Gastroesophageal sphincter (tissue), 4 donors: ENCODE measurements at regions not wholly inside any gene's neighbourhood (a gene's known extent, or its start where the extent isn't known, plus 50 kb on each side); places are given as distances from the start of the nearest gene placed in this dataset.

Experiments
- ATAC-seq: fragments of 150-250 bp; one replicate; pipeline ENCODE4 v1.9.1; 2016; ENCODE audit warnings: mild to moderate bottlenecking, moderate library complexity
- H3K27ac ChIP-seq, 4 donors: fragments of 200-600 bp; sonication (generic) in 3 of 4; 1 replicate in 3 of 4; 2 replicates in 1 of 4; pipeline ENCODE4 v1.5.1; 2016 to 2019
- H3K27me3 ChIP-seq: fragments of 200-600 bp; sonication (generic); one replicate; pipeline ENCODE4 v1.5.1; 2019
- H3K36me3 ChIP-seq, 2 donors: fragments of 200-600 bp; sonication (generic); one replicate each; pipeline ENCODE4 v1.5.1; 2019; ENCODE audit warnings: control low read depth in 1 of 2
- H3K4me1 ChIP-seq, 3 donors: fragments of 200-600 bp; sonication (generic); 1 replicate in 2 of 3; 2 replicates in 1 of 3; pipeline ENCODE4 v1.5.1; 2016 to 2019; ENCODE audit warnings: control low read depth in 2 of 3
- H3K4me3 ChIP-seq, 2 donors: fragments of 200-600 bp; sonication (generic); one replicate each; pipeline ENCODE4 v1.5.1; 2019; ENCODE audit warnings: mild to moderate bottlenecking in 1 of 2, moderate library complexity in 1 of 2
- H3K9me3 ChIP-seq, 3 donors: fragments of 200-600 bp; sonication (generic); one replicate each; pipeline ENCODE4 v1.5.1; 2017 to 2019; ENCODE audit warnings: control low read depth in 2 of 3
- EP300 ChIP-seq: sonication (generic); formaldehyde crosslinking; IDR thresholded peaks from one replicate; pipeline ENCODE4 v1.6.1; 2017; ENCODE audit warnings: antibody characterized with exemption, mild to moderate bottlenecking
- POLR2A ChIP-seq, 2 donors: fragments of 450-650 bp; IDR thresholded peaks; one replicate each; pipeline ENCODE4 v1.6.1; 2017; ENCODE audit warnings: antibody characterized with exemption in 2 of 2, mild to moderate bottlenecking in 2 of 2, moderate library complexity in 1 of 2
- POLR2AphosphoS5 ChIP-seq: sonication (generic); formaldehyde crosslinking; IDR thresholded peaks from one replicate; pipeline ENCODE4 v1.6.1; 2017; ENCODE audit warnings: antibody characterized with exemption
- WGBS, 2 donors: methylation state at CpG; one replicate each; pipeline ENCODE4 v1.1.5; 2018; ENCODE audit warnings: low coverage in 1 of 2; 5-methylcytosine and 5-hydroxymethylcytosine counted together
- TF ChIP-seq, protein P1 (sequence below), 4 experiments: fragments of 200-600 bp in 2 of 4; fragments of 450-650 bp in 2 of 4; sonication (generic) in 1 of 4; IDR thresholded peaks; one replicate each; pipeline ENCODE4 v1.5.1; 2017 to 2019; ENCODE audit warnings: antibody characterized with exemption in 4 of 4, mild to moderate bottlenecking in 2 of 4, moderate library complexity in 2 of 4

DNA sequence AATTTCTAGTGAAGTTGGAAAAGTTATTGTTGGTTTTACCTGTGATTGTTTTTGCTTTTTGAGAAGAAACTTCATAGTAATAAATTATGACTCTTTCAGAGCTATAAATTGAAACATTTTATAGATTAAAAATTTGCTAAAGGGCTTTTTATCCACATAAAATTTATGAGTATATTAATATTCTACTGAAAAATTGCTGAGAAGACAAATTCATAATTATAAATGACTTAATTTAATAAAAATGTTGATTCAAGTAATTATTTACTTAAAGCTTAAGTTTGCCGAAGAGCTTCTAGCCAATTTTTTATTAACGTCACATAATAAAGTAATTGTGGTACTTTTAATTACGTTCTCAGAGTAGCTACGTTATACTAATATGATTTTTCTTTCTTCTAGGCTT lies 761.7 kb downstream of the DNAJB9 start:
- H3K4me1 ChIP-seq = no peaks in the 10 kb centered on the region
- WGBS, 2 donors = 58 to 61% methylated on average over 4 of the region's 4 CpGs
- TF ChIP-seq, protein P1, sequence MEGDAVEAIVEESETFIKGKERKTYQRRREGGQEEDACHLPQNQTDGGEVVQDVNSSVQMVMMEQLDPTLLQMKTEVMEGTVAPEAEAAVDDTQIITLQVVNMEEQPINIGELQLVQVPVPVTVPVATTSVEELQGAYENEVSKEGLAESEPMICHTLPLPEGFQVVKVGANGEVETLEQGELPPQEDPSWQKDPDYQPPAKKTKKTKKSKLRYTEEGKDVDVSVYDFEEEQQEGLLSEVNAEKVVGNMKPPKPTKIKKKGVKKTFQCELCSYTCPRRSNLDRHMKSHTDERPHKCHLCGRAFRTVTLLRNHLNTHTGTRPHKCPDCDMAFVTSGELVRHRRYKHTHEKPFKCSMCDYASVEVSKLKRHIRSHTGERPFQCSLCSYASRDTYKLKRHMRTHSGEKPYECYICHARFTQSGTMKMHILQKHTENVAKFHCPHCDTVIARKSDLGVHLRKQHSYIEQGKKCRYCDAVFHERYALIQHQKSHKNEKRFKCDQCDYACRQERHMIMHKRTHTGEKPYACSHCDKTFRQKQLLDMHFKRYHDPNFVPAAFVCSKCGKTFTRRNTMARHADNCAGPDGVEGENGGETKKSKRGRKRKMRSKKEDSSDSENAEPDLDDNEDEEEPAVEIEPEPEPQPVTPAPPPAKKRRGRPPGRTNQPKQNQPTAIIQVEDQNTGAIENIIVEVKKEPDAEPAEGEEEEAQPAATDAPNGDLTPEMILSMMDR (IDR thresholded peaks at IDR 0.05) = no peak
- TF ChIP-seq EP300 (no peak), POLR2AphosphoS5 (no peak), POLR2A (IDR thresholded peaks at IDR 0.05) (no peak)
- H3K27me3 ChIP-seq = no peaks in the 10 kb centered on the region
- ATAC-seq = no peak
- peaks cover 0 to 3% (median 0%) of the 10 kb centered on the region in 3 donors for H3K9me3 ChIP-seq
- no peak overlapping the region for H3K4me3 ChIP-seq
- no peak overlapping the region for H3K27ac ChIP-seq
- H3K36me3 ChIP-seq = no peaks in the 10 kb centered on the region

DNA sequence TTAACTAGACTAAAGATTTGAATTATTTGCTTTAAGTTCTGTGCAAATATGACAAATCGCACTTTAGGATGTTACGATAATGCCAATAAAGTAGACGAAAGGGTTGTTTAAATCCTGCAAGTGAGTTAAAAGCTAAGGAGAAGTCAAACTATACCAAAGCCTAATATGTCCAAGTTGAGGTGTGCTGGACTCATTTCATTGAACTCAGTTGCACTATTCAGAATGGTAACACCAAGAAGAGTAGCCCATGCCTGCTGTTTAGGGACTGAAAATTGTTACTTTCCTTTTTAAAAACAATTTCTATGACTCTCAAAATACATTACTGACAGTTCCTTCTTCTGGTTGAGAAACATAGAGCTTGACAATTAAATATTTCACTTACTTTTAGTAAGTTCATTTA lies 766.3 kb downstream of the DNAJB9 start:
- ATAC-seq = no peak
- Histone ChIP-seq H3K27ac (no peak overlapping the region), H3K27me3 (no peaks in the 10 kb centered on the region), H3K4me3 (no peak overlapping the region), H3K9me3 (no peaks in the 10 kb centered on the region), H3K4me1 (no peaks in the 10 kb centered on the region), H3K36me3 (no peaks in the 10 kb centered on the region)
- WGBS, 2 donors = 90 to 93% methylated on average over 3 of the region's 3 CpGs
- TF ChIP-seq, protein P1 (IDR thresholded peaks at IDR 0.05) = no peak
- no peak for TF ChIP-seq EP300
- no peak for TF ChIP-seq POLR2AphosphoS5
- no peak for TF ChIP-seq POLR2A (IDR thresholded peaks at IDR 0.05)

DNA sequence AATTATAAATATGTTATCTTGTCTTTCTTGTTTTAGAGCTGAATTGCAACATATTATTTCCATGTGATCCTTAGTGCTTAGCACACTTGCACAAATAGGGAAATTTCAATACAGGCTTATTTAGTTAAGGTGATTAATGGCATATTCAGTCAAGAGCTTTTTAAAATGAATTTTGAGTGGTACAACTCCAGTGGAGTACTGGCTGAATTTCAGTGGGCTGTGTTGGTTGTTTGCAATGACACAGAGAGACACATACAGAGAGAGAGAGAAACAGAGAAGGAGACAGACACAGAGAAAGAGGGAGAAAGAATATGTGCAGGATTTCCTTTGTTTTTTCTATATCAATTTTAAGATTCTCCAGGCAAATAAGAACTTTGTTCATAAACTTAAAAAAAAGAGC lies 766.9 kb downstream of the DNAJB9 start:
- Histone ChIP-seq H3K27ac (no peak overlapping the region), H3K9me3 (no peaks in the 10 kb centered on the region), H3K4me3 (no peak overlapping the region), H3K27me3 (no peaks in the 10 kb centered on the region), H3K36me3 (no peaks in the 10 kb centered on the region), H3K4me1 (no peaks in the 10 kb centered on the region)
- TF ChIP-seq, protein P1 (IDR thresholded peaks at IDR 0.05) = no peak
- TF ChIP-seq EP300 = no peak
- no peak for TF ChIP-seq POLR2AphosphoS5
- TF ChIP-seq POLR2A (IDR thresholded peaks at IDR 0.05) = no peak
- no peak for ATAC-seq

DNA sequence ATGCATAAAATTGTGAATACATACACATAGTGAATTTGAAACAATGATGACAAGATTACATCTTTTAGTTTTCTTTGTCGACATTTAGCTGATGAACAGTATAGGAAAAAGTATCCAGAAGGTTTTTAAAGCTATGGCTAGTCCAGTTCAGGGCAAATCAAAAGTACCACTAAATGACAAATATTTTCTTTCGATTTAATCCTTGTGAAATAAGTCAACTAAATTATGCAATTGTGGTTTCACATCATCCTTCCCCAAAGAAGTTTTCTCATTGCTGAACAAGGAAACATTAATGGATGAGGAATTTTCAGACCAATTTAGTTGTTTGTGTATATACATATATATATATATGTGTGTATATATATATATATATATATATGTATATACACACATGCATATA lies 774.0 kb downstream of the DNAJB9 start:
- H3K4me1 ChIP-seq = no peaks in the 10 kb centered on the region
- H3K36me3 ChIP-seq = no peaks in the 10 kb centered on the region
- no peak for ATAC-seq
- TF ChIP-seq, protein P1 (IDR thresholded peaks at IDR 0.05) = no peak
- no peak for TF ChIP-seq POLR2A (IDR thresholded peaks at IDR 0.05)
- no peaks in the 10 kb centered on the region for H3K9me3 ChIP-seq
- no peak overlapping the region for H3K4me3 ChIP-seq
- H3K27me3 ChIP-seq = no peaks in the 10 kb centered on the region
- 89 to 100% methylated on average over 2 of the region's 2 CpGs for WGBS, 2 donors
- no peak overlapping the region for H3K27ac ChIP-seq

DNA sequence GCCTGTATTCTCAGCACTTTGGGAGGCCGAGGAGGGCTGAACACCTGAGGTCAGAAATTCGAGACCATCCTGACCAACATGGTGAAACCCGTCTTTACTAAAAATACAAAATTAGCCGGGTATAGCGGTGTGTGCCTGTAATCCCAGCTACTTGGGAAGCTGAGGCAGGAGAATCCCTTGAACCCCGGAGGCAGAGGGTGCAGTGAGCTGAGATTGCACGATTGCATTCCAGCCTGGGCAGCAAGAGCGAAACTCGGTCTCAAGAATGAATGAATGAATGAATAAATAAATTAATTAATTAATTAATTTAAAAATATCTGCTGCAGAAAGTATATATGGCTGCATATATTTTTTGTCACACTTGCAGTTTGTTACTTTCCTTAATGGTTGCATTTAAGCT lies 781.8 kb downstream of the DNAJB9 start:
- no peak overlapping the region for H3K4me3 ChIP-seq
- H3K27ac ChIP-seq = no peak overlapping the region
- no peak for ATAC-seq
- no peaks in the 10 kb centered on the region for H3K27me3 ChIP-seq
- no peaks in the 10 kb centered on the region for H3K4me1 ChIP-seq
- H3K36me3 ChIP-seq = no peaks in the 10 kb centered on the region
- no peaks in the 10 kb centered on the region for H3K9me3 ChIP-seq
- TF ChIP-seq EP300 = no peak
- TF ChIP-seq, protein P1 (IDR thresholded peaks at IDR 0.05) = no peak
- no peak for TF ChIP-seq POLR2AphosphoS5
- no peak for TF ChIP-seq POLR2A (IDR thresholded peaks at IDR 0.05)
- 85 to 95% methylated on average over 9 of the region's 9 CpGs for WGBS, 2 donors
